K562 (cell line): ENCODE measurements at regions not wholly inside any gene's neighbourhood (a gene's known extent, or its start where the extent isn't known, plus 50 kb on each side); places are given as distances from the start of the nearest gene placed in this dataset.

Experiments
- ID3 ChIP-seq, 2 experiments: fragments of 250-450 bp in 1 of 2; fragments of 450-650 bp in 1 of 2; sonication (Bioruptor Pico) in 1 of 2; IDR thresholded peaks; 2 replicates each; pipeline versions ENCODE4 v1.6.1 to v1.8.0; 2016 to 2021; ENCODE audit warnings: mild to moderate bottlenecking in 2 of 2, moderate library complexity in 2 of 2, missing compliant biosample characterization in 1 of 2, missing genetic modification characterization in 1 of 2
- KDM4B ChIP-seq, 2 experiments: fragments of 450-650 bp in 1 of 2; sonication (generic) in 1 of 2; IDR thresholded peaks; 2 replicates each; pipeline ENCODE4 v1.6.1; 2016 to 2017; ENCODE audit warnings: borderline replicate concordance in 2 of 2, antibody characterized with exemption in 1 of 2, low read depth in 1 of 2, mild to moderate bottlenecking in 1 of 2
- POLR3A ChIP-seq: IDR thresholded peaks from 2 replicates; pipeline ENCODE4 v1.6.1; 2011; ENCODE audit warnings: borderline replicate concordance, mild to moderate bottlenecking, moderate library complexity; ENCODE audit not compliant: insufficient read length, insufficient read depth; ENCODE audit errors: extremely low read depth
- TFAP4 ChIP-seq: sonication (generic); formaldehyde crosslinking; IDR thresholded peaks from 2 replicates; pipeline ENCODE4 v1.8.0; 2022; ENCODE audit warnings: missing genetic modification reagents, mild to moderate bottlenecking, moderate library complexity, borderline replicate concordance
- USF1 ChIP-seq: sonication (generic); formaldehyde crosslinking; IDR thresholded peaks from 2 replicates; pipeline ENCODE4 v1.9.0; 2022; ENCODE audit warnings: mild to moderate bottlenecking, missing genetic modification reagents
- ZFP36 ChIP-seq: fragments of 150-350 bp; IDR thresholded peaks from 2 replicates; pipeline ENCODE4 v1.6.1; 2018; ENCODE audit warnings: low read length, low read depth; ENCODE audit not compliant: partially characterized antibody
- TF ChIP-seq, protein P1 (sequence below): fragments of 450-650 bp; formaldehyde crosslinking; IDR thresholded peaks from 2 replicates; pipeline ENCODE4 v1.4.0; 2022; ENCODE audit warnings: mild to moderate bottlenecking, moderate library complexity
- TF ChIP-seq, protein P2 (sequence below): sonication (generic); formaldehyde crosslinking; IDR thresholded peaks from 2 replicates; pipeline ENCODE4 v1.8.1; 2022; ENCODE audit warnings: missing genetic modification reagents

DNA sequence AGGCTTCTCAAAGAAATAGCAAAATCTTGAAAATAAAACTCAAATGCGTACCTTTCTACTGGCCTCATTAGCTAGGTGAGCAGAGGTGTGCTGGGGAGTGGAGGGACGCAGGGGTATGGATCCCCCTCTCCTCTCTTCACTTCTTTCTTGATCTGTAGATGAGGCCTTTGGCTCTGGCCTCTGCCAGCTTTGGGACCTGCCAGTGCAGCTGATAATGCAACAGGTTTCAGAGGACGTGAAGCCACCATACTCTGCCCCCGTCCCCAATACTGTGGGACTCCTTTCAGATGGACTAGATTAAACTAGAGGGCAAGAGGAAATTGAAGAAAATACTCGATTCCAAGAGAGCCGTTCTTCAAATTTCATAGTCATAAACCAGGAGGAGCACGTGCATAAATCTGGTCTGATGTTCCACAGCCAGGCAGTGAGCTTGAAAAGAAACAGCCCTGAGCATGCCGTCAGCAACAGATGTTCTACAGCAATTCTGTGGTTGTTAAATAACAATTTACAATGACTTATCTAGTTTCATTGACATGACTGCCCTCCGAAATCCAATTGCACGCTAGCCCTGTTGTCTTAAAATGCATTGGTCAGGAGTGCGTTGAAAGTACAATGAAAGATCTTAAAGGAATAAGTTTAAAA is 245.3 kb upstream of the FOXQ1 start (continued):
- TF ChIP-seq POLR3A (no peak), ZFP36 (no peak), USF1 (CRISPR knock-in tag) (no peak), ID3 (CRISPR knock-in tag; IDR thresholded peaks at IDR 0.05) (no peak), ID3 (tag; IDR thresholded peaks at IDR 0.05) (no peak), KDM4B (IDR thresholded peaks at IDR 0.05; ENCODE audit: borderline replicate concordance in 2 of 2, low read depth in 1 of 2) (no peak), TFAP4 (CRISPR knock-in tag) (no peak)
- TF ChIP-seq, protein P1, sequence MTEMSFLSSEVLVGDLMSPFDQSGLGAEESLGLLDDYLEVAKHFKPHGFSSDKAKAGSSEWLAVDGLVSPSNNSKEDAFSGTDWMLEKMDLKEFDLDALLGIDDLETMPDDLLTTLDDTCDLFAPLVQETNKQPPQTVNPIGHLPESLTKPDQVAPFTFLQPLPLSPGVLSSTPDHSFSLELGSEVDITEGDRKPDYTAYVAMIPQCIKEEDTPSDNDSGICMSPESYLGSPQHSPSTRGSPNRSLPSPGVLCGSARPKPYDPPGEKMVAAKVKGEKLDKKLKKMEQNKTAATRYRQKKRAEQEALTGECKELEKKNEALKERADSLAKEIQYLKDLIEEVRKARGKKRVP (CRISPR knock-in tag), result no peak
- TF ChIP-seq, protein P2, sequence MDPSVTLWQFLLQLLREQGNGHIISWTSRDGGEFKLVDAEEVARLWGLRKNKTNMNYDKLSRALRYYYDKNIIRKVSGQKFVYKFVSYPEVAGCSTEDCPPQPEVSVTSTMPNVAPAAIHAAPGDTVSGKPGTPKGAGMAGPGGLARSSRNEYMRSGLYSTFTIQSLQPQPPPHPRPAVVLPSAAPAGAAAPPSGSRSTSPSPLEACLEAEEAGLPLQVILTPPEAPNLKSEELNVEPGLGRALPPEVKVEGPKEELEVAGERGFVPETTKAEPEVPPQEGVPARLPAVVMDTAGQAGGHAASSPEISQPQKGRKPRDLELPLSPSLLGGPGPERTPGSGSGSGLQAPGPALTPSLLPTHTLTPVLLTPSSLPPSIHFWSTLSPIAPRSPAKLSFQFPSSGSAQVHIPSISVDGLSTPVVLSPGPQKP, result no peak
